GM23338 (cell line): ENCODE measurements at regions not wholly inside any gene's neighbourhood (a gene's known extent, or its start where the extent isn't known, plus 50 kb on each side); places are given as distances from the start of the nearest gene placed in this dataset.

ENCODE experiments used
- ATAC-seq: fragments of 200-7000 bp; cut with Tn5 transposase; 3 replicates; pipeline ENCODE4 v1.9.1; 2020
- DNase-seq: peaks from one replicate; pipeline ENCODE4 v3.0.0-alpha.2; 2015; ENCODE audit warnings: low spot score
- H2AFZ ChIP-seq: fragments of 200-600 bp; sonication (generic); 2 replicates; pipeline ENCODE4 v1.8.0; 2016; ENCODE audit warnings: antibody characterized with exemption, mild to moderate bottlenecking, moderate library complexity
- H3F3A ChIP-seq: fragments of 200-600 bp; sonication (generic); replicated peaks from 2 replicates; pipeline ENCODE4 v1.8.0; 2017; ENCODE audit warnings: antibody characterized with exemption, mixed run types, low read depth
- H3K27ac ChIP-seq: fragments of 200-600 bp; sonication (generic); 2 replicates; pipeline ENCODE4 v1.6.1; 2016; ENCODE audit warnings: low read depth
- H3K27me3 ChIP-seq: fragments of 200-600 bp; sonication (generic); 2 replicates; pipeline ENCODE4 v1.8.0; 2016; ENCODE audit warnings: mild to moderate bottlenecking, mixed run types, moderate library complexity; ENCODE audit not compliant: insufficient read depth
- H3K36me3 ChIP-seq: fragments of 200-600 bp; sonication (generic); 2 replicates; pipeline ENCODE4 v1.8.0; 2016; ENCODE audit warnings: mild to moderate bottlenecking; ENCODE audit not compliant: insufficient read depth
- H3K4me1 ChIP-seq: fragments of 200-600 bp; sonication (generic); 2 replicates; pipeline ENCODE4 v1.8.0; 2016; ENCODE audit warnings: mild to moderate bottlenecking, moderate library complexity; ENCODE audit not compliant: insufficient read depth
- H3K4me2 ChIP-seq: fragments of 200-600 bp; sonication (generic); 2 replicates; pipeline ENCODE4 v1.7.1; 2017; ENCODE audit warnings: mixed run types
- H3K4me3 ChIP-seq: fragments of 200-600 bp; sonication (generic); 2 replicates; pipeline ENCODE4 v1.6.1; 2016; ENCODE audit warnings: mixed run types
- H3K79me2 ChIP-seq: fragments of 200-600 bp; sonication (generic); replicated peaks from 2 replicates; pipeline ENCODE4 v1.8.0; 2017; ENCODE audit warnings: mild to moderate bottlenecking; ENCODE audit not compliant: insufficient read depth
- H3K9me2 ChIP-seq: fragments of 200-600 bp; sonication (generic); 2 replicates; pipeline ENCODE4 v1.8.0; 2017; ENCODE audit not compliant: insufficient read depth
- H4K20me1 ChIP-seq: fragments of 200-600 bp; sonication (generic); replicated peaks from 2 replicates; pipeline ENCODE4 v1.8.0; 2017; ENCODE audit warnings: mild to moderate bottlenecking; ENCODE audit not compliant: insufficient read depth
- H3K27ac Mint-ChIP-seq: 2 replicates; pipeline ENCODE4 v1.8.0; 2020; ENCODE audit warnings: inconsistent platforms, mild to moderate bottlenecking, moderate library complexity, mixed read lengths
- H3K27me3 Mint-ChIP-seq: 3 replicates; pipeline ENCODE4 v1.8.0; 2022; ENCODE audit warnings: low read depth, mild to moderate bottlenecking, moderate library complexity, mixed read lengths, inconsistent platforms; ENCODE audit not compliant: insufficient read depth, poor library complexity
- H3K36me3 Mint-ChIP-seq: 3 replicates; pipeline ENCODE4 v1.8.0; 2021; ENCODE audit warnings: low read depth, mild to moderate bottlenecking, inconsistent platforms, moderate library complexity, mixed read lengths
- H3K4me1 Mint-ChIP-seq: 3 replicates; pipeline ENCODE4 v1.8.0; 2020; ENCODE audit warnings: mild to moderate bottlenecking, inconsistent platforms, mixed read lengths
- H3K4me3 Mint-ChIP-seq: 3 replicates; pipeline ENCODE4 v1.8.0; 2021; ENCODE audit warnings: moderate library complexity, mild to moderate bottlenecking, inconsistent platforms, mixed read lengths
- H3K9me3 Mint-ChIP-seq: 3 replicates; pipeline ENCODE4 v1.8.0; 2020; ENCODE audit warnings: moderate library complexity, mild to moderate bottlenecking, inconsistent platforms, mixed read lengths
- EZH2 ChIP-seq: fragments of 200-600 bp; sonication (generic); IDR thresholded peaks from one replicate; pipeline ENCODE4 v1.8.0; 2017; ENCODE audit warnings: antibody characterized with exemption, mild to moderate bottlenecking, low read depth; ENCODE audit not compliant: unreplicated experiment
- EZH2phosphoT487 ChIP-seq: fragments of 200-600 bp; sonication (generic); IDR thresholded peaks from one replicate; pipeline ENCODE4 v1.8.1; 2018; ENCODE audit warnings: antibody characterized with exemption; ENCODE audit not compliant: unreplicated experiment
- JUNB ChIP-seq: IDR thresholded peaks from one replicate; pipeline ENCODE4 v1.6.1; 2016; ENCODE audit warnings: antibody characterized with exemption; ENCODE audit not compliant: unreplicated experiment
- NANOG ChIP-seq: IDR thresholded peaks from 2 replicates; pipeline ENCODE4 v1.6.1; 2016; ENCODE audit warnings: antibody characterized with exemption, borderline replicate concordance
- POLR2AphosphoS5 ChIP-seq: IDR thresholded peaks from 2 replicates; pipeline ENCODE4 v1.6.1; 2016; ENCODE audit warnings: antibody characterized with exemption, low read depth
- ZNF114 ChIP-seq: fragments of 250-450 bp; sonication (Bioruptor Pico); IDR thresholded peaks from 2 replicates; pipeline ENCODE4 v1.5.0; 2020; ENCODE audit warnings: mild to moderate bottlenecking, moderate library complexity
- ZNF331 ChIP-seq: fragments of 250-450 bp; sonication (Bioruptor Pico); IDR thresholded peaks from 2 replicates; pipeline ENCODE4 v1.5.0; 2020; ENCODE audit warnings: low read depth, mild to moderate bottlenecking, moderate library complexity
- TF ChIP-seq, protein P1 (sequence below), 2 experiments: fragments of 200-600 bp in 1 of 2; sonication (generic) in 1 of 2; conservative IDR thresholded peaks; 2 replicates each; pipeline versions ENCODE4 v1.5.1 to v1.6.1; 2016 to 2017; ENCODE audit warnings: antibody characterized with exemption in 2 of 2, low read depth in 2 of 2, mild to moderate bottlenecking in 2 of 2, moderate library complexity in 1 of 2
- TF ChIP-seq, protein P2 (sequence below): IDR thresholded peaks from one replicate; pipeline ENCODE4 v1.6.1; 2018; ENCODE audit warnings: antibody characterized with exemption; ENCODE audit not compliant: unreplicated experiment
- TF ChIP-seq, protein P3 (sequence below): fragments of 250-450 bp; sonication (Bioruptor Pico); IDR thresholded peaks from 2 replicates; pipeline ENCODE4 v1.5.0; 2020; ENCODE audit warnings: mild to moderate bottlenecking, moderate library complexity
- TF ChIP-seq, protein P4 (sequence below): IDR thresholded peaks from 2 replicates; pipeline ENCODE4 v1.6.1; 2016; ENCODE audit warnings: antibody characterized with exemption

DNA sequence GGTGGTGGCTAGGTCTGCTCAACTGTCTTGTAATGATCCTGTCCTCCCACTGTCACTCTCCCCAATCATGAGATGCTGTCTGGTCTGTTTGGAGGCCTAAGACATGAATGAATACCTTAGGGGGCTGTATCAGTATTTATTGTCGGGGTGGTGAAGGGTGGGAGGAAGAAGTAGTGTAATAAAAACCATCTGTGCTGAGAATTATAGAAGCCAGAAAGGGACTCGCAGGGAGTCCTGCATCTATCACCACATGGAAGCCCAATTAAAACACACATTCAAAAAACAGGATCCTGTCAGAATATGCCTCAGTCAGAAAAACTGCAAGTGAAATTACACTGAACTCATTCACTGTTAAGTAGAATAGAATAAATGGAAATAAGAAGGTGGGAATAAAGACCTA lies 1134.3 kb upstream of the C9orf72 start:
- no peaks in the 10 kb centered on the region for H3K79me2 ChIP-seq
- ATAC-seq = no peak
- Mint-ChIP-seq H3K4me1 (peaks cover 12% of the 10 kb centered on the region), H3K36me3 (no peaks in the 10 kb centered on the region), H3K27me3 (no peaks in the 10 kb centered on the region), H3K27ac (no peak overlapping the region; the same call in 1 of the 2 replicates), H3K4me3 (no peak overlapping the region), H3K9me3 (no peaks in the 10 kb centered on the region)
- no peaks in the 10 kb centered on the region for H3K9me2 ChIP-seq
- DNase-seq = no peak
- no peaks in the 10 kb centered on the region for H3K36me3 ChIP-seq
- no peaks in the 10 kb centered on the region for H3F3A ChIP-seq
- H3K27ac ChIP-seq = no peak overlapping the region
- no peaks in the 10 kb centered on the region for H4K20me1 ChIP-seq
- H3K4me1 ChIP-seq = no peaks in the 10 kb centered on the region
- no peak overlapping the region for H2AFZ ChIP-seq
- TF ChIP-seq, protein P1, sequence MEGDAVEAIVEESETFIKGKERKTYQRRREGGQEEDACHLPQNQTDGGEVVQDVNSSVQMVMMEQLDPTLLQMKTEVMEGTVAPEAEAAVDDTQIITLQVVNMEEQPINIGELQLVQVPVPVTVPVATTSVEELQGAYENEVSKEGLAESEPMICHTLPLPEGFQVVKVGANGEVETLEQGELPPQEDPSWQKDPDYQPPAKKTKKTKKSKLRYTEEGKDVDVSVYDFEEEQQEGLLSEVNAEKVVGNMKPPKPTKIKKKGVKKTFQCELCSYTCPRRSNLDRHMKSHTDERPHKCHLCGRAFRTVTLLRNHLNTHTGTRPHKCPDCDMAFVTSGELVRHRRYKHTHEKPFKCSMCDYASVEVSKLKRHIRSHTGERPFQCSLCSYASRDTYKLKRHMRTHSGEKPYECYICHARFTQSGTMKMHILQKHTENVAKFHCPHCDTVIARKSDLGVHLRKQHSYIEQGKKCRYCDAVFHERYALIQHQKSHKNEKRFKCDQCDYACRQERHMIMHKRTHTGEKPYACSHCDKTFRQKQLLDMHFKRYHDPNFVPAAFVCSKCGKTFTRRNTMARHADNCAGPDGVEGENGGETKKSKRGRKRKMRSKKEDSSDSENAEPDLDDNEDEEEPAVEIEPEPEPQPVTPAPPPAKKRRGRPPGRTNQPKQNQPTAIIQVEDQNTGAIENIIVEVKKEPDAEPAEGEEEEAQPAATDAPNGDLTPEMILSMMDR (conservative IDR thresholded peaks at IDR 0.05; ENCODE audit: low read depth in 2 of 2) = no peak
- no peak for TF ChIP-seq JUNB
- TF ChIP-seq EZH2 = no peak
- no peak for TF ChIP-seq NANOG
- TF ChIP-seq POLR2AphosphoS5 = no peak
- TF ChIP-seq EZH2phosphoT487 = no peak
- TF ChIP-seq, protein P2, sequence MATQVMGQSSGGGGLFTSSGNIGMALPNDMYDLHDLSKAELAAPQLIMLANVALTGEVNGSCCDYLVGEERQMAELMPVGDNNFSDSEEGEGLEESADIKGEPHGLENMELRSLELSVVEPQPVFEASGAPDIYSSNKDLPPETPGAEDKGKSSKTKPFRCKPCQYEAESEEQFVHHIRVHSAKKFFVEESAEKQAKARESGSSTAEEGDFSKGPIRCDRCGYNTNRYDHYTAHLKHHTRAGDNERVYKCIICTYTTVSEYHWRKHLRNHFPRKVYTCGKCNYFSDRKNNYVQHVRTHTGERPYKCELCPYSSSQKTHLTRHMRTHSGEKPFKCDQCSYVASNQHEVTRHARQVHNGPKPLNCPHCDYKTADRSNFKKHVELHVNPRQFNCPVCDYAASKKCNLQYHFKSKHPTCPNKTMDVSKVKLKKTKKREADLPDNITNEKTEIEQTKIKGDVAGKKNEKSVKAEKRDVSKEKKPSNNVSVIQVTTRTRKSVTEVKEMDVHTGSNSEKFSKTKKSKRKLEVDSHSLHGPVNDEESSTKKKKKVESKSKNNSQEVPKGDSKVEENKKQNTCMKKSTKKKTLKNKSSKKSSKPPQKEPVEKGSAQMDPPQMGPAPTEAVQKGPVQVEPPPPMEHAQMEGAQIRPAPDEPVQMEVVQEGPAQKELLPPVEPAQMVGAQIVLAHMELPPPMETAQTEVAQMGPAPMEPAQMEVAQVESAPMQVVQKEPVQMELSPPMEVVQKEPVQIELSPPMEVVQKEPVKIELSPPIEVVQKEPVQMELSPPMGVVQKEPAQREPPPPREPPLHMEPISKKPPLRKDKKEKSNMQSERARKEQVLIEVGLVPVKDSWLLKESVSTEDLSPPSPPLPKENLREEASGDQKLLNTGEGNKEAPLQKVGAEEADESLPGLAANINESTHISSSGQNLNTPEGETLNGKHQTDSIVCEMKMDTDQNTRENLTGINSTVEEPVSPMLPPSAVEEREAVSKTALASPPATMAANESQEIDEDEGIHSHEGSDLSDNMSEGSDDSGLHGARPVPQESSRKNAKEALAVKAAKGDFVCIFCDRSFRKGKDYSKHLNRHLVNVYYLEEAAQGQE = no peak
- TF ChIP-seq, protein P3, sequence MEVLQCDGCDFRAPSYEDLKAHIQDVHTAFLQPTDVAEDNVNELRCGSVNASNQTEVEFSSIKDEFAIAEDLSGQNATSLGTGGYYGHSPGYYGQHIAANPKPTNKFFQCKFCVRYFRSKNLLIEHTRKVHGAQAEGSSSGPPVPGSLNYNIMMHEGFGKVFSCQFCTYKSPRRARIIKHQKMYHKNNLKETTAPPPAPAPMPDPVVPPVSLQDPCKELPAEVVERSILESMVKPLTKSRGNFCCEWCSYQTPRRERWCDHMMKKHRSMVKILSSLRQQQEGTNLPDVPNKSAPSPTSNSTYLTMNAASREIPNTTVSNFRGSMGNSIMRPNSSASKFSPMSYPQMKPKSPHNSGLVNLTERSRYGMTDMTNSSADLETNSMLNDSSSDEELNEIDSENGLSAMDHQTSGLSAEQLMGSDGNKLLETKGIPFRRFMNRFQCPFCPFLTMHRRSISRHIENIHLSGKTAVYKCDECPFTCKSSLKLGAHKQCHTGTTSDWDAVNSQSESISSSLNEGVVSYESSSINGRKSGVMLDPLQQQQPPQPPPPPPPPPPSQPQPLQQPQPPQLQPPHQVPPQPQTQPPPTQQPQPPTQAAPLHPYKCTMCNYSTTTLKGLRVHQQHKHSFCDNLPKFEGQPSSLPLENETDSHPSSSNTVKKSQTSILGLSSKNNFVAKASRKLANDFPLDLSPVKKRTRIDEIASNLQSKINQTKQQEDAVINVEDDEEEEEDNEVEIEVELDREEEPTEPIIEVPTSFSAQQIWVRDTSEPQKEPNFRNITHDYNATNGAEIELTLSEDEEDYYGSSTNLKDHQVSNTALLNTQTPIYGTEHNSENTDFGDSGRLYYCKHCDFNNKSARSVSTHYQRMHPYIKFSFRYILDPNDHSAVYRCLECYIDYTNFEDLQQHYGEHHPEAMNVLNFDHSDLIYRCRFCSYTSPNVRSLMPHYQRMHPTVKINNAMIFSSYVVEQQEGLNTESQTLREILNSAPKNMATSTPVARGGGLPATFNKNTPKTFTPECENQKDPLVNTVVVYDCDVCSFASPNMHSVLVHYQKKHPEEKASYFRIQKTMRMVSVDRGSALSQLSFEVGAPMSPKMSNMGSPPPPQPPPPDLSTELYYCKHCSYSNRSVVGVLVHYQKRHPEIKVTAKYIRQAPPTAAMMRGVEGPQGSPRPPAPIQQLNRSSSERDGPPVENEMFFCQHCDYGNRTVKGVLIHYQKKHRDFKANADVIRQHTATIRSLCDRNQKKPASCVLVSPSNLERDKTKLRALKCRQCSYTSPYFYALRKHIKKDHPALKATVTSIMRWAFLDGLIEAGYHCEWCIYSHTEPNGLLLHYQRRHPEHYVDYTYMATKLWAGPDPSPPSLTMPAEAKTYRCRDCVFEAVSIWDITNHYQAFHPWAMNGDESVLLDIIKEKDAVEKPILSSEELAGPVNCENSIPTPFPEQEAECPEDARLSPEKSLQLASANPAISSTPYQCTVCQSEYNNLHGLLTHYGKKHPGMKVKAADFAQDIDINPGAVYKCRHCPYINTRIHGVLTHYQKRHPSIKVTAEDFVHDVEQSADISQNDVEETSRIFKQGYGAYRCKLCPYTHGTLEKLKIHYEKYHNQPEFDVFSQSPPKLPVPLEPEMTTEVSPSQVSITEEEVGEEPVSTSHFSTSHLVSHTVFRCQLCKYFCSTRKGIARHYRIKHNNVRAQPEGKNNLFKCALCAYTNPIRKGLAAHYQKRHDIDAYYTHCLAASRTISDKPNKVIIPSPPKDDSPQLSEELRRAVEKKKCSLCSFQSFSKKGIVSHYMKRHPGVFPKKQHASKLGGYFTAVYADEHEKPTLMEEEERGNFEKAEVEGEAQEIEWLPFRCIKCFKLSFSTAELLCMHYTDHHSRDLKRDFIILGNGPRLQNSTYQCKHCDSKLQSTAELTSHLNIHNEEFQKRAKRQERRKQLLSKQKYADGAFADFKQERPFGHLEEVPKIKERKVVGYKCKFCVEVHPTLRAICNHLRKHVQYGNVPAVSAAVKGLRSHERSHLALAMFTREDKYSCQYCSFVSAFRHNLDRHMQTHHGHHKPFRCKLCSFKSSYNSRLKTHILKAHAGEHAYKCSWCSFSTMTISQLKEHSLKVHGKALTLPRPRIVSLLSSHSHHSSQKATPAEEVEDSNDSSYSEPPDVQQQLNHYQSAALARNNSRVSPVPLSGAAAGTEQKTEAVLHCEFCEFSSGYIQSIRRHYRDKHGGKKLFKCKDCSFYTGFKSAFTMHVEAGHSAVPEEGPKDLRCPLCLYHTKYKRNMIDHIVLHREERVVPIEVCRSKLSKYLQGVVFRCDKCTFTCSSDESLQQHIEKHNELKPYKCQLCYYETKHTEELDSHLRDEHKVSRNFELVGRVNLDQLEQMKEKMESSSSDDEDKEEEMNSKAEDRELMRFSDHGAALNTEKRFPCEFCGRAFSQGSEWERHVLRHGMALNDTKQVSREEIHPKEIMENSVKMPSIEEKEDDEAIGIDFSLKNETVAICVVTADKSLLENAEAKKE (CRISPR knock-in tag) = no peak
- no peak for TF ChIP-seq ZNF331 (CRISPR knock-in tag)
- TF ChIP-seq, protein P4, sequence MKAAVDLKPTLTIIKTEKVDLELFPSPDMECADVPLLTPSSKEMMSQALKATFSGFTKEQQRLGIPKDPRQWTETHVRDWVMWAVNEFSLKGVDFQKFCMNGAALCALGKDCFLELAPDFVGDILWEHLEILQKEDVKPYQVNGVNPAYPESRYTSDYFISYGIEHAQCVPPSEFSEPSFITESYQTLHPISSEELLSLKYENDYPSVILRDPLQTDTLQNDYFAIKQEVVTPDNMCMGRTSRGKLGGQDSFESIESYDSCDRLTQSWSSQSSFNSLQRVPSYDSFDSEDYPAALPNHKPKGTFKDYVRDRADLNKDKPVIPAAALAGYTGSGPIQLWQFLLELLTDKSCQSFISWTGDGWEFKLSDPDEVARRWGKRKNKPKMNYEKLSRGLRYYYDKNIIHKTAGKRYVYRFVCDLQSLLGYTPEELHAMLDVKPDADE = no peak
- TF ChIP-seq ZNF114 (CRISPR knock-in tag) = no peak
- no peak overlapping the region for H3K4me2 ChIP-seq
- no peak overlapping the region for H3K4me3 ChIP-seq
- H3K27me3 ChIP-seq = no peaks in the 10 kb centered on the region
